Hepatocyte (in vitro differentiated cells): ENCODE measurements at regions not wholly inside any gene's neighbourhood (a gene's known extent, or its start where the extent isn't known, plus 50 kb on each side); places are given as distances from the start of the nearest gene placed in this dataset.

Experiments
- CTCF ChIP-seq: fragments of 200-600 bp; sonication (generic); IDR thresholded peaks from 2 replicates; pipeline ENCODE4 v1.5.1; 2016; ENCODE audit warnings: antibody characterized with exemption, mild to moderate bottlenecking; ENCODE audit not compliant: poor library complexity
- EZH2 ChIP-seq: fragments of 200-600 bp; sonication (generic); IDR thresholded peaks from 2 replicates; pipeline ENCODE4 v1.6.1; 2016; ENCODE audit warnings: antibody characterized with exemption, mild to moderate bottlenecking, borderline replicate concordance
- EZH2phosphoT487 ChIP-seq: fragments of 200-600 bp; sonication (generic); IDR thresholded peaks from one replicate; pipeline ENCODE4 v1.6.1; 2018; ENCODE audit warnings: antibody characterized with exemption, mild to moderate bottlenecking, low read depth, moderate library complexity; ENCODE audit not compliant: unreplicated experiment, severe bottlenecking

GRCh38 chr1:5466487-5466886 is 525.7 kb downstream of the NPHP4 start:
- no peak for TF ChIP-seq EZH2
- no peak for TF ChIP-seq CTCF
- no peak for TF ChIP-seq EZH2phosphoT487
